KG1 (cell line): ENCODE measurements at regions not wholly inside any gene's neighbourhood (a gene's known extent, or its start where the extent isn't known, plus 50 kb on each side); places are given as distances from the start of the nearest gene placed in this dataset.

ENCODE experiments used
- DNase-seq: peaks from one replicate; lab custom pipeline; 2025; lab: John Stamatoyannopoulos, UW

DNA sequence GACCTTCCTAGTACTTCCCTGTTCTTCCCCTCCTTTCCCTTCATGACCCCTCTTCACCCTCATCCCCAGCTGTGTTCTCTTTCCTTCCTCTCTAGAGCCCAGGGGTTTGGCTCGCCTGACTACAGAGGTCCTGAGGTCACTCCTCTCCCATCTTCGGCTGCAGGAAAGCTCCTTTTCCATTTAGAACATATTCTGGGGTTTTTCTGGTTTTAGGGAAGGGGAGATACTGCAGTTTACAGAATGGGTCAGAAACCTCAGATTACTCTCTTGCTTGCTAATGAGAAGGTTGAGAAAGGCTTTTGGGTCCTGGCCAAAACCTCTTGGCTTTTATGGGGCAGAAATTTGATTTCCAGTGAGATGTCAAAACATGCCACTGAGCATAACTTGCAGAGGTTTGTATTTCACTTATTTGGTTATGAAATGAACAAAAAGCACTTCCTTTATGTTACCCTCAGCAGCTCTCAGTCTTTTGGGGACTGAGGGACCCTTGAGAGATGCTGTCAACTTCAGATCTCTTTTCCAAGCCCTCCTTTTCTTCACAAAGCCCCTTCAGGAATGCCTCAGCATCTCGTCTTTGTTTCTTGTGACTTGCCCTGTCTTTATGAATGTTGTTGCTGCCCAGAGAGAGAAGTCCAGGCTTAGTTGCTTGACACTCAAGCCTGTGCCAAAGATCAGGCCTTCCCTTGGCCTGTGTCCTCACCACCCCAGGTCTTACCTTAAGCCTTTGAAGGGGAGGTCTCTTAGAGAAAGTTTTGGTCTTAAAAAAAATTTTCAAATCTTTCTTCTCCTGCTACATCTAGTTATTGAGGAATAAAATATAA, 121.7 kb upstream of the TPM1 start:
- DNase-seq: no peak

DNA sequence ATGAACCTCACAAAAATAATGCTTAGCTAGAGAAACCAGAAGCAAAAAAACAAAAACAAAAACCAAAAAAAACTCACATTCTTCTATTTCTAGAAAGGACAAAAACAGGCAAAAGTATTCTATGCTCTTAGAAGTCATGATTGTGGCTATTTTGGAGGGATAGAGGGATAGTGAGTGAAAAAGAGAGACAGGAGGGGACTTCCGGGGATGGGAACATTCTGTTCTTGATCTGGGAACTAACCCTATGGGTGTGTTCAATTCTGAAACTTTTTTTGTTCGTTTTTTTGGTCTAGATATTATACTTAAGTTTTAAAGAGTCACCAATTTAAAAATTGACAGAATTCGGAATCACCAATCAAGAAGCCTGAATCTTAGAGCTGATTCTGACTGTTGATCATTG, 120.0 kb upstream of the TPM1 start:
- DNase-seq: no peak

DNA sequence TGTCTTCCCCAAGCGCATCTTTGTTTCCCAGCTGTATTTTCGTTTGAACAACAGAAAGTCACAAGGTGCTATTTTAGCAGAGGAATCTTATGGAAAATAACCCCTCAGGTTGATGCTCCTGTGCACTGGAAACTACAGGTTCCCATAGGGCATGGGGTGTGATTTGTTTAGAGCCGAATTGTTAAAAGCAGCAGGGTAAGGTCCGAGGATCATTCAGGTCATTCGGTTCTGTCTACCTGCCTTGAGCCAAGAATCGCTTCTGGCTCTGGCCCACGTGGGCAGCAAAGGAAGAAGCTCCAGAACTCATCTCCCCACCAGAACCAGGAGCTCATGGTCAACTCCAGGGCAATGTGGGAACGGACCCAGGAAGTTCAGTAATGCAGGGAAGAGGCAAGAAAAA, 116.7 kb upstream of the TPM1 start:
- DNase-seq: no peak

DNA sequence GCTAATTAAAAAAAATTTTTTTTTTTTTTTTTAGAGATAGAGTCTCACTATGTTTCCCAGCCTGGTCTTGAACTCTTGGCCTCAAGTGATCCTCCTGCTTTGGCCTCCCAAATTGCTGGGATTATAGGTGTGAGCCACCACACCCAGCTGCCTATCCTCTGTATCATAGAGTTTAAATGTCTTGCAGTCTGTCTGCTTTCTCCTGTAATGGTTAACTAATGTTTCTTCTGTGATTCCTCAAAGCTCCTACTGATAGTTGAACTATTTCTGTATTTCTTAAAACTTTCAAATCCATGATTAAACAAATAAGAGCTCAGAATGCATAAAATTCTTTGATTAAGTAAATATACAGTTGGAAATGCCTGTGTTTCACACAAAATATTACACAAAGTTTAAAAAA, 115.4 kb upstream of the TPM1 start:
- no peak for DNase-seq

DNA sequence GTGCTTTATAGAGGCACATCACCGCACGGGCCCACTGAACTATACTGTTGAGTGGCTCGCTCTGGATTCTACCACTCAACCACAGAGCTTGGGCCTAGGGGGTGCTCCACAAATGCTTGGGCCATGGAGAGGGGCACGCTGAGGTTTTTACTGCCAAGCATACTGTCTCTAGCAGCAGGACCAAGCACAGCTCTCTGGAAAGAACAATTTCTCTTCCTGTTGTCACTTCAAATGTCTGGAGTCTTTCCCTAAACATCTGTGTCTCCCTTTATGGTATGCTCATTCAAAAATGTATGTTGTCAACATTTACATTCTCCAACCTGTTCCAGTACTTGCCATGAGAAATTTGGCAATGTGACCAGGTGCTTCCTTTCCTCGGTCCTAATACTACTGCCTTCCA, 114.7 kb upstream of the TPM1 start:
- DNase-seq: no peak

DNA sequence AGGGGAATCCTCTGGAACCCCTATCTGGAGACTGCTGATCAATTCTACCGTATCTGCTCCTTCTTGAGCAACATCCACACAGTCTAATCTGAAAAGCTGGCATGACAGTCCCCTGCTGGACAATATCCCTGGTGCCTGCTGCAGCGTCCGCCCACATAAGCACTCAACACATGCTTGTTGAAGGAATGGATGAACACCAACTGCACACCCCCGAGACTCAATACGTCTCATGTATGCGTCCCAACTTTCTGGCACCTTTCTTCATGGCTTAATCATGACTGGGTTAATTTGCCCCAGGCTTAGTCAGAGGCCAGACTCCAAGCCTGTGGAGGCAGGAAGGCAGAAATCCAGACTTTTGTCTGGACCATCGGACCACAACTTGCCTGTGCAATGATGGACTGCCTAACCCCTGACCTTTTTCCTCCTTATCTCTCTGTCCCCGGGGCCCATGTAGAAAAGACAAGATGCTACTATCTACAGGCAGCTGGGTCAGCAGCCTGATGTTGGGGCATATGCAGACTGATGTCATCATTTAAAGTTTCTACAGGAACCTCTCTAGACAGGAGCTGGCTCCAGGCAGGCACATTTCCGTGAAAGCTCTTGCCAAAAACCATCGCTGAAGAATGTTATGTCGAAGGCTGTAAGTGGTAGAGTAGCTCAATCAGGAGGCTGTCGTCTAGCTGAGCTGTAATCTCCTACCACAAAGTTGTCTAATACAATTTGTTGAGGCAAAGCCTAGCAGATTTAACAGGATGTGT, 114.1 kb upstream of the TPM1 start:
- DNase-seq: no peak

DNA sequence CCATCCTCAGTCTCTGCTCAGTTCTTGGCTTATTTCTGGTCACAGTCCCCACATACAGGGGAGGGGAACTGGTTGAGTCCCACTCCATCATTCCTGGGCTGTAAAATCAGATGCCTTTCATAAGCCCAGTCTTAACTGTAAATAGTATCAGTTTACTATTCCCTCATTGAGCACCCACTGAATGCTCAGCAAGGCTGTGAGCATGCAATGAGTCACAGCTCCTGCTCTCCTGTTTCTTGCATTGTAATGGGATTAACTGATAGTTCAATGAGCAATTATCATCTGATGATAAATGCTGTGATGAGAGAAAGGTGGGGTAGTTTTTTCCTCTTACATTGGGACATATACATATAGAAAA, 113.6 kb upstream of the TPM1 start:
- no peak for DNase-seq

DNA sequence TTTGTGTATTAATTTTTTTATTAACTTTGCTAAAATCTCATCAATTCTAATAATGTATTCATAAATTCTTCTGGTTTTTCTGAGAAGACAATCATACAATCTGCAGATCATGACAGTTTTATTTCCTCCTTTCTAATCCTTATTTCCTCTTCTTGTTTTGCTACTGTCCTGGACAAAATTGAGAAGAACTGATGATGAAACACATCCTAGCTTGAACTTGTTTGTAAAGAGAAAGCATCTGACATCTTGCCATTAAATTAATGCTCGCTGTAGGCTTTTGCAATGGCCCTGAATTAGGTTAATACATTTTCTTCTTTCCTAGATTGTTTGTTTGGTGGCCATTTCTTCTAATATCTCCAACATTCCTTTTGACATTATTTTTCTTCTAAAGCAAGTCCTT, 110.9 kb upstream of the TPM1 start:
- DNase-seq: no peak

DNA sequence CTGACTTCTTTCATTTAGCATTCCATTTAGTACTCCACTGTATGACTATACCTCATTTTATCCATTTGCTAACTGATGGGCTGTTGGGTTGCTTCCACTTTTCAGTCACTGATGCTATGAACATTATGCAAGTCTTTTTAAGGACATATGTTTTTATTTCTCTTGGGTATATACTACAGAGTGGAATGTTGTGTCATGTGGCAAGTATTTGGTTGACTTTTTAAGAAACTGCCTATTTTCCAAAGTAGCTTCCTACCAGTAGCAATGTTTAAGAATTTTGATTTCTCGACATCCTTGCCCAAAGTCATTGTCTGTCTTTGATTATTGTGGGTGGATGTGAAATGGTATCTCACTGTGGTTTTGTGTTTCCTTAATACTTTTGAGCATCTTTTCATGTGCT, 110.1 kb upstream of the TPM1 start:
- DNase-seq: no peak

DNA sequence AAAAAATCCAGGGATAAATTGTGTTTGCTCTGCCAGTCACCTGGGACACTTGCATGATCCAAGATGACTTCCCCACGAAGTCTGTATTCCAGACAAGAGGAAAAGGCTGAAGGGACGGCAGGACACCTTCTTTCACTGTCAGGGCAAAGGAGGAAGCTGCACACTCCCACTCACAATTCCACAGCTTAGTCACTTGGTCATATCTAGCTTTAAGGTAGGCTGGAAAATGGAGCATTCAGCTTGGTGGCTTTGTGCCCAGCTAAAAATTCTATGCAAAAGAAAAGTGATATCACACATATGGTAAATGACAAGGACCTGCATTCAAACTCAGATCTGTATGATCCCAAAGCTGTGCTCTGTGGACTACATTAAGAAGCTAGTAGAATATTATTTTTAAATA, 109.2 kb upstream of the TPM1 start:
- DNase-seq: no peak

DNA sequence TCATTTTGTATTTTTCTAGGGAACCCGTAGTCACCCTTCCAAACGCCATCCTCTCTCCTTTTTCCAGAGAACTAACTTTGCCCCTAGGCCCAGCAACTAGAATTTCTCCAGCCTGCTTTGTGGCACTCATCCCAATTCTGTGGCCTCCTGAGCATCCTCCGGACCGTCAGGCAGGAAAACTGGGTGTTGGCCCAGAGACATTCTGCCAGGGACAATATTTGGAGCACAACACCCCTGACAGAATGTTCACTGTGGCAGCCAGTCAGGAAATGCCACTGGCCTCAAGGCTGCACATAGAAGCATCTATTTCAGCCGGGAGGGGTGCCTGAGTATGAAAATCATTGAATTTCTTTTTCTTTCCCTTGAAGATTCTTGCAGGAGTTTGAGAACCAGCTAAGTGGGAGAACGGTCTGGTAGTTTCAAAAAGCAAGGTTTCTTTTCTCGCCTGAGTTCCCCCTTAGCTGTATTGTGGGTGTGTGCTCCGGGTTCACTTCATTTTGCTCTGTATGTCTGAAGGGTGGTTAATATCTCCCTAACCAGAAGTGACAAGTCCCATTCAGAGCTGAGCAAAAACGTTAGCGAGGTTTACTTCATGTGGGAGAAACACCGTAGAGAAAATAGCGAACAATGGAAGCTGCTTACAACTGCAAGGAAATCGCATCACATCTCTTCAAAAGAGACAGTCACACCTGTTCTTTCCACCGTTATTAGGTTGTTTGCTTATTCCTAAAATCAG, 108.1 kb upstream of the TPM1 start:
- DNase-seq: no peak

DNA sequence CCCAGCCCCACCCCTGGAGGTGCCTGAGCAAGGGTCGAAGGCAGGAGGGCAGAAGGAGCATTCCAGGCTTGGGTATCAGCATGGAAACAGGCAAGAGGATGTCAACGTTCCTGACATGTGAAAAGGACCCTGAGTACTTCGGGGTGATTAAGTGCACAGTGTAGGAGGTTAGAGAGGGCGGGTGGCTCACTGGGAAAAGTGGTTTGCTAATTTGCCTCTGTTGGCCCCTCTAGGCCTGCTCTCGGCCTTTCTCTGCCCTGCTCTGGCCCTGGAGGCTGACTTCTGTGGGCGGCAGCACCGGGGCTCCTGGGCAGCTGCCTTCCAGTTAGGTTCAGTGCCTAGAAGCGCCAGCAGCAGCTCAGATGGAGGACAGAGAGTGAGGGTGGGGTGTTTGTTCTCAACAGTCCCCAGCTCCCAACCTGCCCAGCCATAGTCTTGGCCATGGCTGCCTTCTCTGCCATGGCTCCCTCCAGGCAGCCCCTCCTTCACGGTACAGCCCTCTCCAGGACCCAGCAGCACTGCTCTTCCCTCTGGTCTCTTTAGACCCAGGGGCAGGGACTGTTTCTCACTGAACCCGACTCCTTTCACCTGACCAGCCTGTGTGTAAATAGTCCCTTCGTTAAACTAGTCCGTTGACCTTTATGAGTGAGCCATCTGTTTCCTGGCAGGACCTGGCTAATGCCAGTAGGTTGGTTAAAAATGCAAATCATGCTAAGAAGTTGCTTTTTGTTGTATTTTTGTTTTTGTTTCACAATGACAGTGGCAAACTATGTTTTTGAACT, 107.1 kb upstream of the TPM1 start:
- no peak for DNase-seq

DNA sequence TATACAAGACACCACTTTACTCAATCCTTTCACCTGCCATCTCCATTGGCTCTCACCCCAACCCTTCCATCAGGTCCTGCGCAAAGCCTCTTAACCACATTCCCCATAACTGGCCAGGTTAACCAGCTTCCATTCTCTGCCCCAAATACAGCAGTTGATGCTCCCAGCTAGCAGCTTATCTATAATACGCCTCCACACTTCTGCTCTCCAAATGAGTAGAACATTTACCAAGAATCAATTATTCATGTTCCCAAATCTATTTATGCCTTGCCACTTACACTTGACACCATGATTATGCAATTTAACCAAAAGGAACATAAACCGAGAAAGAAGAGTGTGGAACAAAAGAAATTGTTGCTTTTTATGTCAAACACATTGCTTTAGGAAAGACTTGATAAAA, 103.7 kb upstream of the TPM1 start:
- DNase-seq: no peak

DNA sequence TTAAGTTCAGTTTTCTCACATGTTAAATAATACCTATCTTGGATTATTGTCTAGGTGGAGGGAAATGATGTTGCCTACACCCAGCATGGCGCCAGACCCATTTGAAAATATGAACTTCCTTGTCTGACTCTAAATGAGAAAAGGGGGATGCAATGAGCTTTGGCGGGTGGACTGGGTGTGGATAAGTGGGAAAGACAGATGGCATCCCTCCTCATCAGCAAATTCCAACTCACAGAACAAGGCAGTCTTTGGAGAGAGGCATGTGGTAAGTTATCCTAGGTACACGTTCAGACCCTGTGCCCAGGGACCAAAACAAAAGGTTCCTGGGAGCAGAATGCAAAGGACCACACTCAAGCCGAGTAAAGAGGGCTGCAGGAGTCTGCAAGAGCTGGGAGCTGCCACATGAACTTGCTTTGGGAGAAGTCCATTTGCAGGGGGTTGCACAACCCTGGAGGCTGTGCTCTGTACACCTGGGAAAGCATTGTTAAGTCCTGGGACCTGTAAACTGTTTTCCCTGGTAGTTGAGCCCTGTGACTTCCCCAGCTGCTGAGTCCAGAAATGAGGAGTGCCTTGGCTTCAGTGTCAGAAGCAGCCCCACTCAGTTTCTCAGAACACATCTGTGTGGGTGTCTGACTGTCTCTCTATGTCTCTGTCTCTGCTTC, 102.3 kb upstream of the TPM1 start:
- DNase-seq: no peak

DNA sequence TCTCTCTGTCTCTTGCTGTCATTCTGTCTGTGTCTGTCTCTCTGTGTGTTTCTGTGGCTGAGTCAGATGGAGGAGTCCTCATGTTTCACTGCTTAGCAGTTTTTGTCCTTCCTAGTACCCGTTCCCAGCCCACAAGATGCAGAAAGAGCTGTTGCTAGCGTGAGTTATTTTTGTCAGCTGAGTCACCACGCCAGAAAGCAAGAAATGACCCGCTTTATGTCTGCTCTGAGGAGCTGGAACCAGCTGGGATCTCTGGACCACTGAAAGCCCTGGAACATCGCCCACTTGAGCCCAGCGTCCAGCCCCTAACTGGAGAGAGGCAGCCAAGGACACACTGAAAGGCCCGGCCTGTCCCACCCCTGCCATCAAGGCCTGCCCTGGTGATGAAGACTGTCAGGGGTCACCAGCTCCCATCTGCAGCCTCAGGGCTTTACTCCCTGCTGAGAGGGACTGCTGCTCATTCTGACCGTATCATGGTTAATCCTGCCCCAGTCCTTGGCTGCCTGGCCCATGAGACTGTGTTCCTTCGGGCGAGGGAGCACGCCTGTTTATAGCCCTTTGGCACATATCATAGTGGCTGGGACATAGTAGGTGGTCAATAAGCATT, 101.7 kb upstream of the TPM1 start:
- no peak for DNase-seq

DNA sequence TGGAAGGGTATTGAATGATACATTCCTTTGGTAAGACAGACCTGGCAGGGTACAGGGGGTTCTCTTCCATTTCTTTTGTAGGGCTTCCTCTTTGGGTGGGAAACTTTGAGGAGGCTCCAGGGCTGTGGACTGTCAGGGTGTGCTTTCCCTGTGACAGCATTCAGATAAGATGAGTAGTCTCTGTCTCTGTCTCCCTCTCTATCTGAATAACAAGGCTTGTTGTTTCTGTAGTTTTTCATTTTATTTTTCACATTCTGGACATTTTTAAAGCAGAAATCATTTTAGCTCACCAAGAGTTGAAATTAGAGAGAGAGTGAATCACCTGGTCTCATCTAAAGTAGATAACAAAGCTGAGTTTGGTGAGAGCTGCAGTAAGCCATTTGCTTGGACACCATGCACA, 100.8 kb upstream of the TPM1 start:
- DNase-seq: no peak

DNA sequence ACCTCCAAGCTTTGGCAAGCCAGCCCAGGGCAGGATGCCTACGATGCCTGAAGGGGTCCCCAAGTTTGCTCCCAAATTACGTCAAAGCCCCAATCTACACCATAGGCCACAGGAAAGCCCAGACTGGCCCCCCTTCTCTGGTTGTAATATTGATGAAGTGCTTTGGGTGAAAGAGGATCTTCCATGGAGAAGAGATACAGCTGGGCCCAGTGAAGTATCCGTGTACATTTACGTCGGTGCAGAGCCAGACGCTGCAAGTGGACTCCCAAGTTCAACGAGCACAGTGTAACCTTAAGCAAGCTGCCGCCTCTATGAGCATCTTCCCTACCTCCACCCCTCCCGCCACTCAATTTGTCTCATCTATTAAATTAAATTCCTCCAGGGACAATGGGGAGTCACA, 100.1 kb upstream of the TPM1 start:
- DNase-seq: no peak

DNA sequence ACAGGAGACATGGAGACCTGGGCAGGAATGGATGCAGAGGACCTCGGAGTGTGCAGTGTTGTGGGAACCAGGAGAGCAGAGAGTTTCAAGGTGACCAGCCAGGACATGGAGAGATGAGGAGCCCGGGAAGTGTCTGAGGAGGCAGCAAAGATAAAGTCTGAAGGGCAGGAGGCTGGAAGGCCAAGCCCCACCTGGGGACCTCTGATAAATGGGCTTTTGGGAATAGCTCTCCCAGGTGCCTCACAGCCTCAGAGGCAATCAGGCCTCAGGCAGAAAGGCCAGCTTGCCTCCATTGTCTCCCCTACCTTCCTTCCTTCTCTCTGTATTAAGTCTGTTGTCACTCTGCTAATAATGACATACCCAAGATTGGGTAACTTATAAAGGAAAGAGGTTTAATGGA, 97.5 kb upstream of the TPM1 start:
- no peak for DNase-seq

DNA sequence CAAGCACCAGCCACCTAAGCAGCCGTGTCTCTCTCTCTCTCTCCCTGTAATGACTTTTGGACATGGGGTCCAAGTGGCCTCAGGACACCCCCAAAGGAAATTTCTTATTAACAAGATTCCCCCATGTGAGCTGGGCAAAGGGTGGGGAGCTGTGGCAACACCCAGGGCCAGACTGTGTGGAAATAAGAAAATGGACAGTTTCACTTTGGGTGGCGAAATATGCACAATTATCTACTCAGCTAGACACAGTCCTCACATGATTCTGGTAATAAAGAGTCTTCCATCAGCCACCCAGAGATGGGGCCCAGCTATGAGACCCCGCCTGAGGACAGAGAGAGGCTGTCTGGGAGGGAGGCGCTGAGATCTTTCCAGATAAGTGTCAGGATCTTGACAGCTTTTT, 96.8 kb upstream of the TPM1 start:
- DNase-seq: no peak

DNA sequence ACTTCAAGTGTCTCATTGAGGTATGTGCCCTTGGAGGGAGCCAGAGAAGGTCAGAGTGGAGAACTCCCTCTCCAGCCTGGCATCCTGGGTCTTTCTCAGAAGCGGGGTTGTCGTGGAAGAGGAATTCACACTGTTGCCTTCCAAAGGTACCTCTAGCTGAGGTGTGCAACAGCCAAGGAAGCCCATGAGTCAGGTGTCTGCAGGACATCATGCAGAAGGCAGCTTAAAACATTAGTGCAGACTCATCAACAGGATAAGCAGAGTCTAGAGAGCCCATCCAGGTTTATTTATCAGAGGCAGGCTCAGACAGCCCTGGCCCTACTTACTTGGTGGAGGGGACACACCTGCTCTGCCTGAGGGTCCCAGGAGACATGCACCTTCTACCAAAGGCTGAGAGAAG, 95.6 kb upstream of the TPM1 start:
- DNase-seq: no peak

DNA sequence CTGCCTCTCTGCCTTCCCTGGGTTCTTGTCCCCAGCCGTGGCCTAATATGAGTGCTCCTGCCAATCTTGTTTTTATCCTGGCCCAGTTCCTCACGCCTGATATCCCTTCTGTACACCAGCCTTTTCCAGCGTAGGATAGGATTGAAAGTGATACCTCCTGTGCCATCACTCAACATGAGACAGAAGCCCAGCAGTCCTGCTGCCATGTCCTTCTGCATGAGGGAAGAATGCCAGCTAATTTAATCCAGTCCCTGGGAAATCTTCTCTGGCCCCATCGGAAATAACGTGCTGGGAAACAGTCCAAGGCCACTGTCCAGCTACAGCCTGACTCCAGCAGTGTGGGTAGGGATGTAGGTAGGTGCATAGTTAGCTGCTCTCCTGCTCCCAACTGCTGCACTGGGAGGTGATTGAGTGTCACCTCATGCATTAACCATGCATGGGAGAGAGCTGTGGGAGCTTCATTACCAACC, 92.0 kb upstream of the TPM1 start:
- no peak for DNase-seq
